HG02885 (cell line): ENCODE measurements at regions not wholly inside any gene's neighbourhood (a gene's known extent, or its start where the extent isn't known, plus 50 kb on each side); places are given as distances from the start of the nearest gene placed in this dataset.
"Not testable (repeated sequence)": the region's sequence is repeated elsewhere in the genome, so short reads cannot be mapped to it uniquely, and the experiment has no call there.

Source experiments
- ATAC-seq: cut with Tn5 transposase; IDR thresholded peaks from one replicate; pipeline ENCODE4 v1.9.1; 2021; ENCODE audit warnings: mild to moderate bottlenecking; ENCODE audit not compliant: unreplicated experiment, poor library complexity

GRCh38 chr6:142016666-142017065 lies 116.1 kb upstream of the GJE1 start:
- not testable (repeated sequence) for ATAC-seq

- ATAC-seq = not testable (repeated sequence)
Measured at GRCh38 chr6:142015463-142015862, 117.3 kb upstream of the GJE1 start.

- ATAC-seq = no peak
Measured at GRCh38 chr6:142015011-142015410, 117.7 kb upstream of the GJE1 start.

GRCh38 chr6:142014515-142014914 lies 118.2 kb upstream of the GJE1 start:
- no peak for ATAC-seq

- no peak for ATAC-seq
Measured at GRCh38 chr6:142013875-142014495, 118.7 kb upstream of the GJE1 start.

GRCh38 chr6:142013287-142013686 lies 119.4 kb upstream of the GJE1 start:
- no peak for ATAC-seq

GRCh38 chr6:142011775-142012174 lies 121.0 kb upstream of the GJE1 start:
- ATAC-seq = no peak

GRCh38 chr6:142011156-142011555 lies 121.6 kb upstream of the GJE1 start:
- ATAC-seq = no peak

- no peak for ATAC-seq
Measured at GRCh38 chr6:142009647-142010046, 123.1 kb upstream of the GJE1 start.

- no peak for ATAC-seq
Measured at GRCh38 chr6:142008781-142009180, 123.9 kb upstream of the GJE1 start.

GRCh38 chr6:142008016-142008735 lies 124.5 kb upstream of the GJE1 start:
- no peak for ATAC-seq

- ATAC-seq = no peak
Measured at GRCh38 chr6:142005021-142005420, 127.7 kb upstream of the GJE1 start.

- no peak for ATAC-seq
Measured at GRCh38 chr6:142002825-142003405, 129.8 kb upstream of the GJE1 start.

- no peak for ATAC-seq
Measured at GRCh38 chr6:141996823-141997222, 135.9 kb upstream of the GJE1 start.

GRCh38 chr6:141992109-141992508 lies 140.6 kb upstream of the GJE1 start:
- no peak for ATAC-seq

- ATAC-seq = no peak
Measured at GRCh38 chr6:141990840-141991239, 141.9 kb upstream of the GJE1 start.

- no peak for ATAC-seq
Measured at GRCh38 chr6:141989706-141989959, 143.1 kb upstream of the GJE1 start.

GRCh38 chr6:141988954-141989705 lies 143.6 kb upstream of the GJE1 start:
- ATAC-seq = peak; percentile 95

- no peak for ATAC-seq
Measured at GRCh38 chr6:141988327-141988726, 144.4 kb upstream of the GJE1 start.

- no peak for ATAC-seq
Measured at GRCh38 chr6:141986457-141986856, 146.3 kb upstream of the GJE1 start.

GRCh38 chr6:141981190-141981589 lies 151.5 kb upstream of the GJE1 start:
- no peak for ATAC-seq
